B cell (primary cell): ENCODE measurements at regions not wholly inside any gene's neighbourhood (a gene's known extent, or its start where the extent isn't known, plus 50 kb on each side); places are given as distances from the start of the nearest gene placed in this dataset.

Experiments used
- ATAC-seq: fragments of 200-7000 bp; cut with Tn5 transposase; one replicate; pipeline ENCODE4 v1.10.0; 2021; ENCODE audit warnings: low read depth, mild to moderate bottlenecking, moderate number of reproducible peaks, moderate library complexity
- CTCF ChIA-PET: fragments of 350-600 bp; sonication (Branson Sonifier 250); formaldehyde crosslinking; loops from one replicate; lab custom pipeline; 2021; ENCODE audit warnings: antibody characterized with exemption, inconsistent platforms; lab: Charles Lee
- POLR2A ChIA-PET: fragments of 350-600 bp; sonication (Branson Sonifier 250); formaldehyde crosslinking; loops from one replicate; lab custom pipeline; 2021; ENCODE audit warnings: antibody characterized with exemption; lab: Charles Lee
- DNase-seq: peaks from one replicate; pipeline ENCODE4 v3.0.0; 2013
- H2AFZ ChIP-seq: 2 replicates; pipeline ENCODE4 v1.6.1; 2012; ENCODE audit warnings: mild to moderate bottlenecking, low read depth, low read length; ENCODE audit not compliant: insufficient read depth, poor library complexity, severe bottlenecking
- H3K27ac ChIP-seq, 2 donors: 1 replicate in 1 of 2; 2 replicates in 1 of 2; pipeline ENCODE4 v1.5.1; 2012 to 2013; ENCODE audit warnings: low read length in 2 of 2, mild to moderate bottlenecking in 2 of 2, moderate library complexity in 1 of 2
- H3K27me3 ChIP-seq, 4 experiments: fragments of 200-600 bp in 1 of 4; sonication (generic) in 1 of 4; replicated peaks in 1 of 4; 1 replicate in 2 of 4; 2 replicates in 2 of 4; pipeline versions ENCODE4 v1.6.1 to v1.7.0; 2013 to 2016; ENCODE audit warnings: low read length in 3 of 4, mild to moderate bottlenecking in 2 of 4, mixed read lengths in 1 of 4, moderate library complexity in 1 of 4; ENCODE audit not compliant: insufficient read depth in 4 of 4, control insufficient read depth in 3 of 4; ENCODE audit errors: control extremely low read depth in 1 of 4
- H3K36me3 ChIP-seq, 2 experiments: replicated peaks in 1 of 2; 1 replicate in 1 of 2; 2 replicates in 1 of 2; pipeline versions ENCODE4 v1.6.1 to v1.7.1; 2013; ENCODE audit warnings: low read length in 1 of 2; ENCODE audit not compliant: insufficient read depth in 2 of 2, control insufficient read depth in 1 of 2; ENCODE audit errors: control extremely low read depth in 1 of 2, extremely low read depth in 1 of 2
- H3K4me1 ChIP-seq, 2 donors: fragments of 200-600 bp in 1 of 2; sonication (generic) in 1 of 2; 1 replicate in 1 of 2; 2 replicates in 1 of 2; pipeline versions ENCODE4 v1.5.1 to v1.6.1; 2013 to 2017; ENCODE audit warnings: low read length in 2 of 2; ENCODE audit not compliant: control insufficient read depth in 2 of 2, insufficient read depth in 2 of 2
- H3K4me2 ChIP-seq: replicated peaks from 2 replicates; pipeline ENCODE3; 2012; ENCODE audit warnings: mild to moderate bottlenecking, low read depth, low read length; ENCODE audit not compliant: poor library complexity, severe bottlenecking
- H3K4me3 ChIP-seq, 5 experiments: fragments of 200-600 bp in 1 of 5; sonication (generic) in 1 of 5; 1 replicate in 3 of 5; 2 replicates in 2 of 5; pipeline versions ENCODE4 v1.5.1 to v1.7.0; 2011 to 2016; ENCODE audit warnings: low read length in 4 of 5, mild to moderate bottlenecking in 4 of 5, low read depth in 2 of 5, control low read depth in 1 of 5, moderate library complexity in 1 of 5; ENCODE audit not compliant: insufficient read depth in 1 of 5; ENCODE audit errors: control extremely low read depth in 1 of 5, extremely low read depth in 1 of 5
- H3K79me2 ChIP-seq: fragments of 200-600 bp; sonication (generic); one replicate; pipeline ENCODE4 v1.6.0; 2016; ENCODE audit warnings: low read length; ENCODE audit not compliant: control insufficient read depth, insufficient read depth
- H3K9ac ChIP-seq: fragments of 200-600 bp; sonication (generic); 2 replicates; pipeline ENCODE4 v1.6.1; 2017; ENCODE audit warnings: mild to moderate bottlenecking, low read length, moderate library complexity
- H3K9me3 ChIP-seq, 3 donors: one replicate each; pipeline versions ENCODE4 v1.6.1 to v1.7.1; 2013; ENCODE audit warnings: low read length in 2 of 3; ENCODE audit not compliant: control insufficient read depth in 2 of 3, insufficient read depth in 1 of 3; ENCODE audit errors: control extremely low read depth in 1 of 3
- H4K20me1 ChIP-seq: 2 replicates; pipeline ENCODE4 v1.6.0; 2012; ENCODE audit warnings: mild to moderate bottlenecking, low read length; ENCODE audit not compliant: insufficient read depth, control insufficient read depth, poor library complexity, severe bottlenecking
- H3K27ac Mint-ChIP-seq: one replicate; pipeline ENCODE4 v1.8.0; 2021; ENCODE audit warnings: mixed read lengths
- H3K27me3 Mint-ChIP-seq: one replicate; pipeline ENCODE4 v1.8.0; 2021; ENCODE audit warnings: mixed read lengths
- H3K4me1 Mint-ChIP-seq: one replicate; pipeline ENCODE4 v1.8.0; 2021; ENCODE audit warnings: mixed read lengths
- H3K4me3 Mint-ChIP-seq: one replicate; pipeline ENCODE4 v1.8.0; 2021; ENCODE audit warnings: mixed read lengths
- H3K9me3 Mint-ChIP-seq: one replicate; pipeline ENCODE4 v1.8.0; 2022; ENCODE audit warnings: mixed read lengths; ENCODE audit not compliant: insufficient read depth
- EZH2 ChIP-seq: IDR thresholded peaks from 2 replicates; pipeline ENCODE4 v1.6.1; 2012; ENCODE audit warnings: borderline replicate concordance, low read depth, mild to moderate bottlenecking, moderate library complexity, low read length; ENCODE audit not compliant: insufficient read depth, poor library complexity, severe bottlenecking
- WGBS: methylation state at CpG from one replicate; pipeline ENCODE4 v1.1.5; 2013; ENCODE audit warnings: missing lambda C conversion rate; ENCODE audit not compliant: insufficient coverage; 5-methylcytosine and 5-hydroxymethylcytosine counted together
- intact Hi-C: fragments of 100-400 bp; cut with micrococcal nuclease; formaldehyde crosslinking; loops from one replicate; pipeline ENCODE4 v1.10.0; 2022
- TF ChIP-seq, protein P1 (sequence below): fragments of 200-600 bp; IDR thresholded peaks from one replicate; pipeline ENCODE4 v1.8.0; 2022; ENCODE audit warnings: antibody characterized with exemption, mild to moderate bottlenecking

DNA sequence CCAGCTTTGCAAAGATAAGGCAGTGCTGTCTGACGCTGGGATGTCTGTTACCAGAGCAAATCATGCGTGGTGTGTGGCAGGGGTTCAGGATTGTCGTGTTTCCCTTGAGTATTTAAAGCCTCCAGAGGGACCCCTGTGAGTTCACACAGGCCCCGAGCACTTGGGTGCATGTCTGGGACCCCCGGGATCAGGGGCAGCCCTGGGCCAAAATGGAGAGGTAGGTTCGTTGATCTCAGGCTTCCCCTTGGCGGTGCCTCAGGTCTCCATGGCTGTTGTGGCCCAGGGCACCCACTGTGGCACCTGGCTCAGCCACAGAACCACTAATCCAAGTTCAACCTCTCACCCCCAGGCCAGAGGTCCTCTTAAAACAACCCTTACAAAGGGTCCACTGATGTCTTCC, 523.1 kb upstream of the DPP6 start:
- CTCF ChIA-PET = no interaction called here
- Histone ChIP-seq H3K9me3 (peaks cover 0 to 35% (median 0%) of the 10 kb centered on the region in 3 donors), H4K20me1 (no peaks in the 10 kb centered on the region), H3K27me3 (no peaks in the 10 kb centered on the region), H2AFZ (no peak overlapping the region), H3K4me1 (no peaks in the 10 kb centered on the region), H3K79me2 (no peaks in the 10 kb centered on the region), H3K4me2 (no peak overlapping the region), H3K36me3 (no peaks in the 10 kb centered on the region), H3K4me3 (no peak overlapping the region), H3K9ac (no peak overlapping the region), H3K27ac (no peak overlapping the region)
- Mint-ChIP-seq H3K9me3 (peaks cover 4% of the 10 kb centered on the region), H3K27me3 (no peaks in the 10 kb centered on the region), H3K4me1 (no peaks in the 10 kb centered on the region), H3K4me3 (no peak overlapping the region), H3K27ac (no peak overlapping the region)
- intact Hi-C loops = no loop called here
- no peak for ATAC-seq
- 81% methylated on average over 7 of the region's 7 CpGs for WGBS
- POLR2A ChIA-PET = no interaction called here
- DNase-seq = no peak
- no peak for TF ChIP-seq EZH2

DNA sequence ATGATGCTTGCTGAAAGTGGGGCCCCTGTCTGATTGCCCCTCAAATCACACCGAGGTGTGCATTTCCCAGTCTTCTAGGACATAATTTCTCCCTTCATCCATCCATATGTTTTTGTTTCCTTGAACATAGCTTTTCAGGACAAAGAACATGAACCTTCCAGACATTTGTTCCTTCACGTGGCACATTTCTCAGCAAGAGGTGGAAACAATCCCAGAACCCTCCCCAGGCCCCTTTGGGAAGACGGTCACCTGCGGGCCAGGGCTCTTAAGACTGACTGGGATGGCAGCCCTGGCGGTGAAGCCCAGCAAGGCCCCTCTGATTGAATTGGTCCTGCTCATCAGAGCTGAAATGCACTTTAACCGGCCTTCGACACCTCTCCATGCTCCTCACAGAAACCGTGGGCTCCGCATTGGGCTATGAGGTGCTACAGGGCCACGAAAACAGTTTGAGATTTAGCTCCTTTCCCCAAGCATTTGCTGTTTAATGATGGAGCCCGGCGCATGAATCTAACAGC, 522.5 kb upstream of the DPP6 start:
- TF ChIP-seq, protein P1, sequence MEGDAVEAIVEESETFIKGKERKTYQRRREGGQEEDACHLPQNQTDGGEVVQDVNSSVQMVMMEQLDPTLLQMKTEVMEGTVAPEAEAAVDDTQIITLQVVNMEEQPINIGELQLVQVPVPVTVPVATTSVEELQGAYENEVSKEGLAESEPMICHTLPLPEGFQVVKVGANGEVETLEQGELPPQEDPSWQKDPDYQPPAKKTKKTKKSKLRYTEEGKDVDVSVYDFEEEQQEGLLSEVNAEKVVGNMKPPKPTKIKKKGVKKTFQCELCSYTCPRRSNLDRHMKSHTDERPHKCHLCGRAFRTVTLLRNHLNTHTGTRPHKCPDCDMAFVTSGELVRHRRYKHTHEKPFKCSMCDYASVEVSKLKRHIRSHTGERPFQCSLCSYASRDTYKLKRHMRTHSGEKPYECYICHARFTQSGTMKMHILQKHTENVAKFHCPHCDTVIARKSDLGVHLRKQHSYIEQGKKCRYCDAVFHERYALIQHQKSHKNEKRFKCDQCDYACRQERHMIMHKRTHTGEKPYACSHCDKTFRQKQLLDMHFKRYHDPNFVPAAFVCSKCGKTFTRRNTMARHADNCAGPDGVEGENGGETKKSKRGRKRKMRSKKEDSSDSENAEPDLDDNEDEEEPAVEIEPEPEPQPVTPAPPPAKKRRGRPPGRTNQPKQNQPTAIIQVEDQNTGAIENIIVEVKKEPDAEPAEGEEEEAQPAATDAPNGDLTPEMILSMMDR = no peak
- TF ChIP-seq EZH2 = no peak
- Mint-ChIP-seq H3K27ac (no peak overlapping the region), H3K27me3 (no peaks in the 10 kb centered on the region), H3K9me3 (peaks cover 4% of the 10 kb centered on the region), H3K4me3 (no peak overlapping the region), H3K4me1 (no peaks in the 10 kb centered on the region)
- ATAC-seq (no peak), DNase-seq (no peak)
- Histone ChIP-seq H3K27ac (no peak overlapping the region), H3K4me1 (no peaks in the 10 kb centered on the region), H2AFZ (no peak overlapping the region), H3K4me2 (no peak overlapping the region), H3K4me3 (no peak overlapping the region), H3K79me2 (no peaks in the 10 kb centered on the region), H3K9me3 (peaks cover 0 to 35% (median 0%) of the 10 kb centered on the region in 3 donors), H4K20me1 (no peaks in the 10 kb centered on the region), H3K27me3 (no peaks in the 10 kb centered on the region), H3K9ac (no peak overlapping the region), H3K36me3 (no peaks in the 10 kb centered on the region)
- ChIA-PET CTCF (no interaction called here), POLR2A (no interaction called here)
- intact Hi-C loops = no loop called here
- 92% methylated on average over 10 of the region's 12 CpGs for WGBS
